Ishikawa (cell line): ENCODE measurements at regions not wholly inside any gene's neighbourhood (a gene's known extent, or its start where the extent isn't known, plus 50 kb on each side); places are given as distances from the start of the nearest gene placed in this dataset.

ENCODE experiments used
- CEBPB ChIP-seq: IDR thresholded peaks from 2 replicates; pipeline ENCODE4 v1.6.1; 2012
- CREB1 ChIP-seq: IDR thresholded peaks from 2 replicates; pipeline ENCODE4 v1.6.1; 2012; ENCODE audit warnings: low read depth
- EGR1 ChIP-seq: IDR thresholded peaks from 2 replicates; pipeline ENCODE4 v1.6.1; 2012
- EP300 ChIP-seq: IDR thresholded peaks from 2 replicates; pipeline ENCODE4 v1.6.1; 2012; ENCODE audit warnings: borderline replicate concordance
- FOXM1 ChIP-seq: IDR thresholded peaks from 2 replicates; pipeline ENCODE4 v1.6.1; 2012; ENCODE audit warnings: low read depth, borderline replicate concordance
- MAX ChIP-seq: IDR thresholded peaks from 2 replicates; pipeline ENCODE4 v1.6.1; 2012
- NFIC ChIP-seq: IDR thresholded peaks from 2 replicates; pipeline ENCODE4 v1.6.1; 2012
- RAD21 ChIP-seq: IDR thresholded peaks from 2 replicates; pipeline ENCODE4 v1.6.1; 2012; ENCODE audit warnings: low read depth
- REST ChIP-seq: IDR thresholded peaks from 2 replicates; pipeline ENCODE4 v1.6.1; 2012; ENCODE audit warnings: low read depth, mild to moderate bottlenecking
- TAF1 ChIP-seq: IDR thresholded peaks from 2 replicates; pipeline ENCODE4 v1.6.1; 2012; ENCODE audit warnings: low read depth, mild to moderate bottlenecking
- TCF12 ChIP-seq: IDR thresholded peaks from 2 replicates; pipeline ENCODE4 v1.6.1; 2012; ENCODE audit warnings: low read depth
- TEAD4 ChIP-seq: IDR thresholded peaks from 2 replicates; pipeline ENCODE4 v1.6.1; 2012
- USF1 ChIP-seq: IDR thresholded peaks from 2 replicates; pipeline ENCODE4 v1.6.1; 2012
- YY1 ChIP-seq: IDR thresholded peaks from 2 replicates; pipeline ENCODE4 v1.6.1; 2012; ENCODE audit warnings: low read depth
- ZBTB7A ChIP-seq: IDR thresholded peaks from 2 replicates; pipeline ENCODE4 v1.6.1; 2012; ENCODE audit warnings: low read depth

- TF ChIP-seq MAX: no peak
- TF ChIP-seq REST: no peak
- TF ChIP-seq RAD21: no peak
- no peak for TF ChIP-seq TAF1
These were observed 76.8 kb upstream of the CCND1 start for GRCh38 chr11:69563946-69564775.

- TF ChIP-seq EGR1: no peak
- no peak for TF ChIP-seq CREB1
- no peak for TF ChIP-seq ZBTB7A
- no peak for TF ChIP-seq RAD21
- TF ChIP-seq REST: no peak
- TF ChIP-seq CEBPB: no peak
- no peak for TF ChIP-seq YY1
- TF ChIP-seq NFIC: no peak
- no peak for TF ChIP-seq TEAD4
- no peak for TF ChIP-seq MAX
- TF ChIP-seq TCF12: no peak
- no peak for TF ChIP-seq EP300
- TF ChIP-seq TAF1: no peak
- no peak for TF ChIP-seq USF1
- no peak for TF ChIP-seq FOXM1
These were observed 75.0 kb upstream of the CCND1 start for GRCh38 chr11:69566001-69566400.

GRCh38 chr11:69567951-69568808 lies 72.8 kb upstream of the CCND1 start:
- TF ChIP-seq TEAD4 (peak; percentile 13; the same call in 1 of the 2 replicates), USF1 (no peak), CEBPB (no peak), CREB1 (no peak)

- TF ChIP-seq EP300 (no peak), RAD21 (no peak), TAF1 (no peak), YY1 (no peak), TEAD4 (no peak), ZBTB7A (no peak), TCF12 (no peak), CEBPB (no peak), NFIC (no peak), CREB1 (no peak), USF1 (no peak), FOXM1 (no peak), REST (no peak), EGR1 (no peak), MAX (no peak)
These were observed 72.2 kb upstream of the CCND1 start for GRCh38 chr11:69568809-69569097.
